ENCODE measurements at regions not wholly inside any gene's neighbourhood (a gene's known extent, or its start where the extent isn't known, plus 50 kb on each side); places are given as distances from the start of the nearest gene placed in this dataset.

DNA sequence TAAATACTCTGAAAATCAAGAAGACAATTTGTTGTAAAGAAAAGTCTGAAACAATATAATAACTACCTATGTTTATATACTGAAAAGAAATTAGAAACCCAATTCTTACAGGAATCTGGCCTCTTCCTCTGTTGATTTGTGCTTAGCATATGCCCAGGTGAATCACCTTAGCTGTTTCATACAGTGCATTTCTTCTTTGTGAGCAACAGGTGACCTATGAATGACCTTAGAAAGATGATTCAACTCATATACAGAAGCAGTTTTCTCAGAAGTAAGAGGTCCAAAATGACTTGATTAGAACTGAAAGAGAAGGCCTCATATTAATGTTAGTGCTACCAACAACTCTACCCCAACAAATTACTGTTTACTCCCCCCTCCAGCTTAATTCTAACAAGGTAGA is 419.5 kb upstream of the ID4 start:
- no peak for DNase-seq

DNA sequence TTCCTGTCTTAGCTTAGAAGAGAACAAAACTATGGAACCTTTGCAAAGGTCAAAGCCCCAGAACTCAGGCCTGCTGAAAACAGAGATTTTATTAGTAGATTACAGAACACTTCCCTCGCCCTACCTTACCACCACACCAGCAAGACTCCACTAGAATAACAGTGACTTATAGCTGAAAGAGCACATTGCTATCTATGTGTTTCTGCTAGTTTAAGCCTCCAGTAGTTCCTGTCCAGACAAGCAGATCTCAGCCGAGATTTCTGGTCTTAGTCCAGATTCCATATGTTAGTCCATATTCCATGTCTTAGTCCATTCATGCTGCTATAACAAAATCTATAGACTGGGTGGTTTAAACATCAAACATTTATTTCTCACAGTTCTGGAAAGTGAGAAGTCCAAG is 412.3 kb upstream of the ID4 start:
- no peak for DNase-seq

DNA sequence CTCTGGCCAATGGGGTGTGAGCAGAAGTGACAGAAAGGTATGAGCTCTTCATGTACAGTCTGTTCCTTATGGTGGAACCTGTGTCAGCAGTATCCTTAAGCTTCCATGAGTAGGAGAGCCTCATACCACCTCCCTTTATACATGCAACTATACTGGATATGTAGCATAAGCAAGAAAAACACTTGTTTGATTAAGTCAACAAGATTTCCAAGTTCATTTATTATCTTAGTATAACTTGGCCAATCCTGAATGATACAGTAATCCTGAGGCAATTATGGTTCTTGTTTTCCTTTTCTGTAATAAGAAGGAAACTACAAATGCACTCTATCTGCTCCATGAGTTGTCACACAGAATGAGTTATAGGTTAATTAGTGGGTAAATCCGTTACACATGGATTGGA is 409.6 kb upstream of the ID4 start:
- DNase-seq, result no peak

DNA sequence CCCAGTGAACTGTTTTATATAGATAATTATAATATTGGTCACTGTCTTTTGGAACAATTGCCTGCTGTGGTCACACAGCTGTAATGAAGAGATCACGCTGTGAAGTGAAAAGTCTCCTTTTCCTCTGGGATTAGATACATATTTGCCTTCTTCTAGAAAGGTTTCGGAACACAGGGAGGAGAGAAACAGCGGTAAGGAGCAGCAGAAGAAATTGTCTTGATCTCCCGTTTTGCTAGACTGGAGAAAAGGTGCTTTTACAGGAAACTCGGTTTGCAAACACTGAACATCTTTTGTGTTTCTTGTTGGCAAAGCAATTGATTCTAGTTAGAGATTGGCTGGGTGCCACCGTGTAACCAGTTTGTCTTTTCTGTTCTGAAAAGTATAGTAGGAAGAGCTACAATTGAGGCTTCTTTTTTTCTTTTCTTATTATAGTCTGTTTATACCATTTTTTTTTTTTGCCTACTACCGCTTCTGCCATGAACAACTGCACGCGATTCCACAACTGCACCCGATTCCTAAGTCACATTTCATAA is 404.1 kb upstream of the ID4 start:
- no peak for DNase-seq

DNA sequence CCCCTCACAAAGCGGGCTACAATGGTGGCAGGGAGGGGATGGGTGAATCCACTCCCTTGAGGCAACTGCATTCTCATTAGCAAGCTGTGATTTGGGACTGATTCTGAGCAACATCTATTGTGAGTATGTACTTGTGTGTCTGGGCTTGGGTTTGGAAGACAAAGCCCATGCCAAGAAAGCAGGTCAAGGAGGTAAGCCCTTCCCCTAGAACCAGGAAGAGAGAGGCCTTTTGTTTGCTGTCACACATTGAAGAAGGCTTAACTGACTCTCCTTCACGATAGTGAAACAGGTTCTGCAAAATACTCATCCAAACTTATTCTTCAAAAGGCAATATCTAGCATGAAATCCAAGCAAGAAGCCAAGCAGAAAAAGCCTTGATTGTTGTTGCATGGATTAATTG is 403.1 kb upstream of the ID4 start:
- DNase-seq, result no peak

DNA sequence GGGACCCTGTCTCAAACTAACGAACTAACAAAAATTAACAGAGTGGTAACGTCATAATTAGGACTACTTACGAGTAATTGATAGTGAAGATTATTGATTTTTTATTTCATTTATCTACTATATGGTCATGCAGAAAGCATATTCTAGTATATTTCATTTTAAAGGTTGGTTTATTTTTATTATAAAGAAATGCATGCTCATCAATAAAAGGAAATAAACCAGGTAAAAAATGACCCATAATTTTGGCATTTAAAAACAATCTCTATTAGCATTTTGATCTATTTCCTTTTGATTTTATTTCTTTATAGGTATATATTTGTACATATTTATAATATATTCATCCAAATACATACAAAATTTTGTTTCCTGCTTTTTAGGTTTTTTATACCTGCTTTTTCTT is 401.4 kb upstream of the ID4 start:
- no peak for DNase-seq

DNA sequence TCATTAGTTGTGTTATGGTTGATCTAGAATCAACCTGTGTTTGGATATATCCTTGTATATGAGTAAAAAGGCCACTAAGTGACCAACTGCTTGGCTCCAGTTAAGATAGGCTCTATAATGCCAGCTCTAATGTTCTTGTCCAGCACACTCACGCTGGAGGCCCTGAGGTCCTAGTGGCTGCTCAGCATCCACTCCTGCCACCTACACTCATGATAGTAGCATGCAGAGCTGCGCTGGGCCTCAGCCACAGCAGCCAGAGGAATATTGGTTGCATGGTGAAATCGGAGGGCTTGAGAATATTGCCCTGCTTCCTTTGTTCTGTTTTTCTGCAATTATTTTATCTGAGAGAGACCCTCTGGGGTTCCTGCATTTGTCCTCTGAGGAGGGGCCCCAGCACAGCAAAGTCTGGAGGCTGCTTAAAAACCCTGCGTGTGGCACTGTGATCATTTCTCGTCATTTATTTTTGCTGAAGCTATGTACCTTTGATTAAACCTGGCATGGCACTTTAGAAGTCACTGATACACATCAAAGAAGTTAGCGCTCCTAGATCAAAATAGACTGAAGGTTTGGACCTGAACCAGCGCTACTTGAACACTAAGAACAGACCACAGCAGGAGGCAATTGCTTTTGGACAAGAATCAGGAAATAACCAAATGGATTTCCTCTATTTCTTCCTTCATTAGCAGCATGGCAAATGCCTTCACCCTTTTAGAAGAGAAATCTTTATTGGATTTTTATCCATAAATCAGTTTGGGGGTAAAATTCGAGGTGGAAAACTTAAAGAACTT is 398.4 kb upstream of the ID4 start:
- no peak for DNase-seq

DNA sequence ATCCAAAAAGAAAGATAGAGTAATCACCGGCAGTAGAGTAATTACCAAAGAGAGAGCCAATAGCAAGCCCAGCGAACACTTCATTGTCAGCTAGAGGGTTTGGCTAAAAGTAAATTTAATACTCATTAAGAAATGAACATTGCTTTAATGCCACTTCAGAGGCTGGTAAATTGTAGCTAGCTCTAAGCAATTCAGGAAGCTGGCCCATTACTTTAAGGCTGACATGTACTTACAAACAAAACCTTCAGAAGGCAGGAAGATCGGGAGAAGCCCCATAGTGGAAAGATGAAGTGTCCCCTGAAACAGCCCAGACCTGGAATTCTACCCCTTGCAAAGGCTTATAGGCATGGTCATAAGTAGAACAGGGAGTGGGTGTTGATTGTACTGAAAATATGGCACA is 396.6 kb upstream of the ID4 start:
- DNase-seq, result no peak

DNA sequence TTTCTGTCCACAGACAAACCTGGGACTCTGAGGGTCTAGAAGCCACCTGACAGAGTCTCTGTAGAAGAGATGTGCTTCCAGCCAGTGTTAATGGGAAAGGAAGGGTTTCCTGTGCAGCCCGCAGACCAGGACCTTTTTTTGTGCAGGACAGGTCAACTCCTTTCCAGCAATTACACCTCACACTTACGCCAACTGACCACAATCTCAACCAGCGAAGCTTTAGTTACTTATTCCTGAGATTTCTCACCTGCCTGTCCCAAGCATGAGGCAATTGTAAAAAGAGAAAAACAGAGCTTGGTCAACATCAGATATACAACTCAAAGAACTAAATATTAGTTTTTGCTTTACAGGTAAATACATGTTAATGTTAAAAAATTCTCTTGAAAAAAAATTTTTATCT is 393.8 kb upstream of the ID4 start:
- no peak for DNase-seq

DNA sequence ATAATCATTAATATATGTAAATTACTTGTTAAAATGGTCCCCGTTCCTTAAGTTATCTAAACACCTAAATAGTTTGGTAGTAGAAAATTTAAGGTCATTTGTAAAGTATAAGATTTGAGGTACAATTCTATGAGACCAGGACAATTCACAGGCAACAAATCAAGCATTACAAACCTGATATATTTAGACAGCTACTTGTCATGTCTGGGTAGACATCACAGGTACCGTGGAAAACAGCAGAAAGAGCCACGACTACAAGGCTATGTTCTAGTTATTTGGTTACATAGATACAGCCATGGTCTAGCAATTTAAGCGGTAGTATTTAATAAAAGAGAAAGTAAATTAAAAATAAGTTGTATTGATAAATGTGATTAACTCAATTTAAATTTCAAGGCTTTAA is 393.1 kb upstream of the ID4 start:
- DNase-seq, result no peak

DNA sequence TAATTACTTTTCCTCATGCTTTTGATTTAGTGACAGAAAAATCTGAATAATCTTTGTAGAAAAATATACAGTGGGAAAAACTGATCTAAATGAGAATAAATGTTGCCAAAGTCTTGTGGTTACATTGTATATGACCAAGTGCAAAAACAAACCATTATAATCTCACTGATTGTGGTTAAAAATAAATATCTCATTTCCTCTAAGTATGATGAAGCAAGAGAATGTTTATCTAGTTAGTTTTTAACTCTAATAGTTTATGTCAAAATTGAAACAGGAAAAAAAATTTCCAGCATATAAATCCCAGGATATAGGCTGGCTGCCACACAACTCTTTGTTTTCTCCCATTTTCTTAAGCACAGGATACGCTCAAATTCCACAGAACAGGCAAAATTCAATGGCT is 392.7 kb upstream of the ID4 start:
- no peak for DNase-seq

DNA sequence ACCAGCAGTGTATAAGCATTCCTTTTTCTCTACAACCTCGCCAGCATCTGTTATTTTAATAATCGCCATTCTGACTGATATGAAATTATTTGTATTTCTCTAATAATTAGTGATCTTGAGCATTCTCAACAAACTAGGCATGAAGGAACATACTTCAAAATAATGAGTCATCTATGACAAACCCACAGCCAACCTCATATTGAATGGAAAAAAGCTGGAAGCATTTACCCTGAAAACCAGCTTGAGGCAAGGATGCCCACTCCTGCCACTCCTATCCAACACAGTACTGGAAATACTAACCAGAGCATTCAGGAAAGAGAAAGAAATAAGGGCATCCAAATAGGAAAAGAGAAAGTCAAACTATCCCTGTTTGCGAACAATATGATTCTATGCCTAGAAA is 390.6 kb upstream of the ID4 start:
- DNase-seq, result no peak

DNA sequence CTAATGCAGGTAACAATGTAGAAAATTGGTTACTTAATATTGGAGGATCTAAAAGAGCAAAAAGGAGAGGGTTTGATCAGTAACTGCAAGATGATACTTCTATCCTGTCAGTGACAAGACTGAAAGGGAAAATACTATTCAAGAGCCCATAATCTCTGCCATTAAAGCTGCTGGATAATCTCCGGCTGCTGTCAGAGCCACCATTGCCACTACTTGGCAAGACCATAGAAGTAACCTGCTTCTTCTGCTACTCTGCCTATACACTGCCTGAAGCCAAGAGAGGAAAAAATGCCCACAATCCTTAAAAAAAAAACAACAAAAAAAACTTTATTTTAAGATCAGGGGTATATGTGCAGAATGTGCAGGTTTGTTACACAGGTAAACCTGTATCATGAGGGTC is 386.5 kb upstream of the ID4 start:
- no peak for DNase-seq

DNA sequence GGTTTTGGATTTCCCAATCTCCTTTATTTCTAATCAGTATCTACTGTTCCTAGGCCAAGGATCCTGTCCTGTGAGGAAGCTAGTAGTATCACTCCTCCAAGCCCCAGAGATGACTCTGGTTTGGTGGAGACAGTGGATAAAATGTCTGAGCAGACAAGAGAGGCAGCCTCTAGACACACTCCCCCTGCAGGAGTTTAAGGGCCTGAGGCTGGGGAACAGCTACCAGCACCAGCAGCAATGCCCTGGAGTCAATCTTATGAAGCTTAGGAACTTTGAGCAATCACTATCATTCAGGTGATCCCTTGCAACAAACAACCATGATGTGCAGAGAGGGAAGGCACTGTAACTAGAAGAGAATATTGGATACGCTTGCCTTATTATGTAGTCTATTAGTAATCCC is 384.7 kb upstream of the ID4 start:
- no peak for DNase-seq

DNA sequence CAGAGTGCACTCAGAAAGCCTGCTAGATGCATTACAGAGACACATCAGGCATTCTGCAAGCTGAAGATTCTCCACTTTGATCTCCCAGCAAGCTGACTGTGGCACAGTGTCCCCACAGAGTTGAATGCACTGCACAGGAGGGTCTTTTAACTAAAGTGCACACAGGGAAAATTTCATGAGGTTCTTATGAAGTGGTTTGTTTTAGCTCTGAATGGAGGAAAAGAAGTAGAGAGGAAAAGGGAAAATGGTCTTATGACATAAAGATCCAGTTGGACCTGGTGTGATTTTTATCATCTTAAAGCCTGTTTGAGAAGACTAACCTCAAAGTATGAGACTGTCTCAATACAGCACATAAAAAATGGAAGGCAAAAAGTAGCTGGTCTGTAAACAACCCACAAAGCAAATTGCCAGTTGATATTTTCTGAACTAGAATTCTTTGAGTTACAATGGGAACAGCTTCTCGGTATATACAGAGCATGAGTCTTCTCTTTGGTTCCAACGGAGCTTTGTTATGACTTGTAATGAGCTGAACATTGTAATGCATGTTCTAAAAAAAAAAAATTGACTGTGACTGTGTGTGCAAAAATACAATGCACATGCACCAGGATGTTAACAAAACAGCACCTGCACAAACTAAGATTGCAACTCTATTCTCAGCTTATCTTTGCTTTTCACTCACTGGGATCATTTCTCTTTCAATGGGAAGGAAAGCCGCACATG is 383.0 kb upstream of the ID4 start:
- DNase-seq, result no peak

DNA sequence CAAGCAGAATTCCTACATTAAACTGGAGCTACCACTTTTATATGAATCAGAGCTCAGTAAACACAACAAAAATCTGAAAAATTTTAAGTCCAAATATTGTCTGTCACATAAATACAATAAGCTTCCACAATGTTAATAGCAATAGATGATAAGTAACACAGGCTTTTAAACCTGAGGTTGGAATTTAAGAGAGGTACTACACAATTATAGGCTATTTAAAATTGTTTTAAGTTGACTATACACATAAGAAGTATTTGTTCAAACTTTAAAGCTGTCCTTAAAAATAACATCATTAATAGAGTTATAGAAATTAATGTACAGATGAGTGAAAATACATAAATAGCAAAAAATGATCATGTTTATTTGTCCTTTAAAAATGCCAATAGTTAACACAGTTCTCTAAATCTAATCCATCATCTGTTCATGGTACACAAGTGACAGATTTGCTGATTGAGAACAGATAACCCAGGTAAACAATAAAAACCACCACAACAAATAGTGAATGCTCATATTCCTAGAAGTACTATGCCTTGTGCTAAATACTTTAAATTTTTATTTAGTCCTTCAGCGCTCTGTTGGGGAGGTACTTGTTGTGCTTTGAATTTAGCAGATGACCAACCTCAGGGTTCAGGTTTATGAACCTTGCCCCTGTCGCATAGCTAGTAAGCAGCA is 382.3 kb upstream of the ID4 start:
- no peak for DNase-seq

DNA sequence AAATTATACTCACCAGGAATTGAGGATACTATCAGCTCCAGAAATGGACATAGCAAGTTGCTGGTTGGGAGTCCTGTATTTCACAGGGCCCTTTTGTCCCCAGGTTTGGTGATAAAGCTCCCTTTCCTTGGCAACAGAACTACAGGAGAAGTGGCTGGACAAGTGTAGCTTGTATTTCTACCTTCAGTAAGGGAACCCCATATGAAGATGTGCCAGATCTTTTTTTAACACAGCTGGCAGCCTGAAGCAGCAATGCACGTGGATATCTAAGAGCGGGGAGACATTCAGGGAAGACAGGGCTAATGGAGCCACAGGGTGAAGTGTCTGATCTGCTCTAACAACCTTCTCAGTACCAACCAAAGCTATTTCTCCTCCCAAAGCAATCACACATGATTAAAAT is 373.9 kb upstream of the ID4 start:
- no peak for DNase-seq

DNA sequence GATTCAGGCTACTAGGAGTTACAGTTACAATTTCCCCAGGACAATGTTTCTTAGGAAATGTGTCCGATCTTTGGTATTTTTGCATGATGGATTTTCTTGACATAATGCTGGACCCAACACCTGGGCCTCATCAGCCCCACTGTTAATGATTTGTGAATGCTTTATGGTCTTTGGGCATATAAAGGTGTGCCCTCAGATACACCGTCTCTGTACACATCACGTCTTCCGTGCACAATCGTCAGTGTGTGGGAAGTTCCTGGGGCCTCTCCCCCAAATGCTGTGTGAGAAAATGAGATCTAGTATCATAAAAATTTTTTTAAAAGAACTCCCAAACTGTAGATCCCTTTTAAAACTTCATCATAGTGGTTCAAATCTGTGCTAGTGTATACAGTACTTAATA is 373.2 kb upstream of the ID4 start:
- no peak for DNase-seq

DNA sequence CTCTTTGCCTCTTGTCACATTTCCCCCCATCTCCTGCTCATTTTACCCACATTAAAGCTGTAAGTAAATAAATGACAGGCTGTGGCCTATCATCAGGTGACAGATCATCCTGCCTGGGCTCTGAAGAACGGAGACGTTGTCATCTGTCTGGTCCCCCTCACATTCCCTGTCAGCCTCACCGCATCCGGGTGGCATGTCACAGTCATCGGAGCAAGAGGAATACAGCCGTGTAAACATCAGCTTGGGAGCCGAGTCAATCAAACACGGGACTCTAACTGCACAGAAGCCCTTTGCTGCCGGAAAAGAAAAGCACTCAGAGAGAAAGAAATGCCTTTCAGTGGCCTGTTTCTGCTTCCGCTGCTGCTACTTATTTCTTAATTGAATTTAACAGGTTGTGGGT is 371.9 kb upstream of the ID4 start:
- DNase-seq, result no peak

DNA sequence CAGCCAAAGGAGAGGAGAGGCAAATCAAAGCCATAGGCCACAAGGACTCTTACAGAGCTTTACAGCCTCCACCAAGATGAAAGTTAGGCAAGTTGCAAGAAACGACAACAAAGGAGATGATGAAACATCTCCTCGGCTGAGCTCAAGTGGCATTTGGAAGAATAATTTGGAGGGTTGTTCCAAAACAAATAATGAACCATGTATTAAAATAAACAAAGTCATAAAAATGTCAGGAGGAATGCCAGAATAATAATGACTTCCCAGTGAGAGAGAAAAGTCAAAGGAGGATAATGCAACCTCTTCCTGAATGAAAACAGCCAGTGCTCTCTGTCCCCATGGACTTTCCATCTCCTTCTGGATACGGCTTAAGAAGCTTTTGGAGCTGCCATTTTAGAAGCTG is 371.4 kb upstream of the ID4 start:
- no peak for DNase-seq

DNA sequence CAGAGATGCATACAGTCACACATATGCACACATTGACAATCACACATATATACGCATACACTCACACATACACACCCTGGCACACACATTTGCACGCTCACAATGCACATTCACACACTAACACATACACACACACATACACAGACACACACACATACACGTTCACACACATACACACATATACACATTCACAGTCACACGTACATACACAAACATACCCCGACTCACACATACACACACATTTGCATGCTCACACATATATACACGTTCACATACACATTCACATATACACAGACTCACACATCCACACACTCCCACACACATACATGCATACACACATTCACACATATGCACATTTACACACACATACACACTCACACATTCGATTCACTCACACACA is 366.8 kb upstream of the ID4 start:
- DNase-seq, result no peak

DNA sequence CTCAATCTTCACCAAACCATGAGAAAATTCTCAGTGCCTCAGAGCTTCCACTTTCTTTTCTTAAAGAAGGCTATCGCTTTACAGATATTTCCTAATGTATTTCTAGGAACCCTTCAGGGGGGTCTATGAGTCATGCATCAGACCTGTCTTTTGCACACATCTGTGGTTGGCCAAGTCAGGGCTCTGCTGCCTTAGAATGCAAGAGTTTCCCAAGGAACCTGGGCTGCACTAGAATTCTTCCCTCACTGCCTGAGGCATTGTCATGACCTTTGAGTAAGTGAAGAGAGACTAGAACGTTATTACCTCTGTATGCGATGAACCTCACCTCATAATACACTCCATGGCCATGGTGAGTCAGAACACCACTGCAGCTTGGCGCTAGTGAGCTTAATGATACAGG is 365.0 kb upstream of the ID4 start:
- no peak for DNase-seq

DNA sequence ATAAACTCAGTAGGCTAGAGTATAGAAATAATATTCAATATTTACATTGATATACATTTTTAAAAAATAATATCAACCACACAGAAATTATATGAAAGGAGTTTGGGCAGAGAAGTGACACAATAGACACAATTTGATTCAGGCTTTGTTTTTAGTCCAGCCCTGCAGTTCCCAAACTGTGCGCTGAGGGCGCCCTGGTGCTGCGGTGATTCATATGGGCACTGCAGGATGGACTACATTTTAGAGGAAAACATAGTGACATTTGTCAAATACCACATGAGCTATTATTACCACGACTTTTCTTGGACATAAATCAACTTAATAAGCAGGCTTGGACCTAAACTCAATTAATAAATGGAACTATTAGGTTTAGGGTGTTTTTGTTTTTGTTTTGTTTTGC is 364.3 kb upstream of the ID4 start:
- no peak for DNase-seq

DNA sequence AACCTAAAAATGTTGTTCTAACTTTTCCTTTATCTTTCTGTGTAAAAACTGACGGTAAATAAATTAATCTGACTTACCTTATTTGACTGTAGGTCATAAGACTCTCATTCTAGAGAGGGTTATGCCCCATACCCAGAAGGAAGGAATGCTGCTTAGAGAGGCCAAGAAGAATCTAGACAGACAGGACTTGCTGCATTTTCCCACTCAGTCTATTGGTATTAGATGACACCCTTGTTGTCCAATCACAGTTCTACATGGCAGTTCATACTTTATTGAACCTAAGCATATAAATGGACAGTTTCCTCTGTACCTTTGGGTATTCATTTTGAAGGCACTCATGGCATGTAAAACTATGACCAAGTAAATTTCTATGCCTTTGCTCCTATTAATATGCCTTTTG is 359.6 kb upstream of the ID4 start:
- DNase-seq, result no peak
